HG02642 (cell line): ENCODE measurements at regions not wholly inside any gene's neighbourhood (a gene's known extent, or its start where the extent isn't known, plus 50 kb on each side); places are given as distances from the start of the nearest gene placed in this dataset.
A peak's percentile ranks its signal among the peaks of the same experiment; 100 is the strongest.

ENCODE experiments used
- ATAC-seq: cut with Tn5 transposase; IDR thresholded peaks from one replicate; pipeline ENCODE4 v1.9.1; 2021; ENCODE audit warnings: mild to moderate bottlenecking; ENCODE audit not compliant: unreplicated experiment, poor library complexity

- no peak for ATAC-seq
Observed at GRCh38 chr1:199352351-199352750, 675.2 kb upstream of the NR5A2 start.

- no peak for ATAC-seq
Observed at GRCh38 chr1:199353906-199354305, 673.6 kb upstream of the NR5A2 start.

GRCh38 chr1:199356561-199356960, 670.9 kb upstream of the NR5A2 start:
- no peak for ATAC-seq

GRCh38 chr1:199357599-199357998, 669.9 kb upstream of the NR5A2 start:
- no peak for ATAC-seq

GRCh38 chr1:199362996-199363395, 664.5 kb upstream of the NR5A2 start:
- no peak for ATAC-seq

GRCh38 chr1:199373139-199373538, 654.4 kb upstream of the NR5A2 start:
- no peak for ATAC-seq

GRCh38 chr1:199377211-199377610, 650.3 kb upstream of the NR5A2 start:
- no peak for ATAC-seq

- no peak for ATAC-seq
Observed at GRCh38 chr1:199383793-199384192, 643.7 kb upstream of the NR5A2 start.

GRCh38 chr1:199394856-199395255, 632.7 kb upstream of the NR5A2 start:
- no peak for ATAC-seq

- no peak for ATAC-seq
Observed at GRCh38 chr1:199396456-199396855, 631.1 kb upstream of the NR5A2 start.

- ATAC-seq, result peak; percentile 76
Observed at GRCh38 chr1:199399996-199400724, 627.4 kb upstream of the NR5A2 start.

- no peak for ATAC-seq
Observed at GRCh38 chr1:199403531-199404116, 623.9 kb upstream of the NR5A2 start.

GRCh38 chr1:199404191-199404590, 623.3 kb upstream of the NR5A2 start:
- no peak for ATAC-seq

- ATAC-seq, result no peak
Observed at GRCh38 chr1:199404976-199405375, 622.5 kb upstream of the NR5A2 start.

- no peak for ATAC-seq
Observed at GRCh38 chr1:199405634-199406196, 621.8 kb upstream of the NR5A2 start.

- no peak for ATAC-seq
Observed at GRCh38 chr1:199410462-199410861, 617.0 kb upstream of the NR5A2 start.

- ATAC-seq, result no peak
Observed at GRCh38 chr1:199411506-199411905, 616.0 kb upstream of the NR5A2 start.

GRCh38 chr1:199422206-199422605, 605.3 kb upstream of the NR5A2 start:
- no peak for ATAC-seq

- no peak for ATAC-seq
Observed at GRCh38 chr1:199447906-199448305, 579.6 kb upstream of the NR5A2 start.

GRCh38 chr1:199448646-199449045, 578.9 kb upstream of the NR5A2 start:
- ATAC-seq, result no peak

- ATAC-seq, result no peak
Observed at GRCh38 chr1:199449221-199449620, 578.3 kb upstream of the NR5A2 start.

GRCh38 chr1:199449681-199450080, 577.8 kb upstream of the NR5A2 start:
- ATAC-seq, result no peak
